OCI-M2 (cell line): ENCODE measurements at regions not wholly inside any gene's neighbourhood (a gene's known extent, or its start where the extent isn't known, plus 50 kb on each side); places are given as distances from the start of the nearest gene placed in this dataset.
"Not testable (repeated sequence)": the region's sequence is repeated elsewhere in the genome, so short reads cannot be mapped to it uniquely, and the experiment has no call there.

Source experiments
- DNase-seq: peaks from one replicate; lab custom pipeline; 2025; ENCODE audit not compliant: unreplicated experiment; lab: John Stamatoyannopoulos, UW

DNA sequence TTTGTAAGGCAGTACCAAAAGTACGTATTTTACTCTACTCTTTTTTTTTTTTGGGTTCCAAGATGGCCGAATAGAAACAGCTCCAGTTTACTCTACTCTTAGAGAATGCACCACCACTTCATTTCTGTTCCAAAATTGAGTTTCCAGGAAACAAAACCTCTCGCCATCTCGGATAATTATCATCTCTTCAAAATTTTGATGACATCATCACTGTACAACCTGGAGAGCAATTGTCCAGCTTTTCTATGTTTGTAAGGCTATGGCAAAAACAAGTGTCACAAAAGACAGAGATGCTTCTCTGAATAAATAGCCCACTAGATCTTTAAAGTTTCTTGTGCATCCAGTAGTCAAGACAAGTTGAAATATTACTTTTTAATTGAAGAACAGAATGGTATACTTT lies 1631.9 kb upstream of the CDH6 start:
- no peak for DNase-seq

DNA sequence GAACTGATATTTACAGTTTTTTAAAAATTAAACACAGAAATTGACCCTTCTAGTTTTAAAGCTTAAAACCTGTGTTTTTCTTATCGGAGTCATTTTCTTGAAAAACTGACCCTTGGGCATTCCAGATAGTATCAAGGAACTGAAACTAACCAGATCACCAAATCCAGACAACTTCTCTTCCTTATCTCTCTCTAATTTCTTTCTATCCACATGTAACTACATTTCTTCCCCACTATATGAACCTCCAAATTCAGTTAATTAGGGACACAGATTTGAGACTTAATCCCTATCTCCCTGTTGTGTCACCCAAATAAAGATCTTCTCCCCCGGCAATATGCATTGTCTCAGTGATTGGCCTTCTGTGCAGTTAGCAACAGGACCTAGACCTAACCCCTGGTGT lies 1643.0 kb upstream of the CDH6 start:
- no peak for DNase-seq

DNA sequence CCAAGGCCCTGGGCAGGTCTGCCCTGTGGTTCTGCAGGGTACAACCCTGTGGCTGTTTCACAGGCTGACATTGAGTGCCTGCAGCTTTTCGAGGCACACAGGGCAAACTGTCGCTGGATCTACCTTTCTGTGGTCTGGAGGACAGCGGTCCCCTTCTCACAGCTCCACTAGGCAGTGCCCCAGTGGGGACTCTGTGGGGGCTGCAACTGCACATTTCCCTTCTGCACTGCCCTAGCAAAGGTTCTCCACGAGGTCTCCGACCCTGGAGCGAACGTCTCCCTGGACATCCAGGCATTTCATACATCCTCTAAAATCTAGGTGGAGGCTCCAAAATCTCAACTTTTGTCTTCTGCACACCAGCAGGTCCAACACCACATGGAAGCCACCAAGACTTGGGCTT lies 1645.2 kb upstream of the CDH6 start:
- DNase-seq = no peak

DNA sequence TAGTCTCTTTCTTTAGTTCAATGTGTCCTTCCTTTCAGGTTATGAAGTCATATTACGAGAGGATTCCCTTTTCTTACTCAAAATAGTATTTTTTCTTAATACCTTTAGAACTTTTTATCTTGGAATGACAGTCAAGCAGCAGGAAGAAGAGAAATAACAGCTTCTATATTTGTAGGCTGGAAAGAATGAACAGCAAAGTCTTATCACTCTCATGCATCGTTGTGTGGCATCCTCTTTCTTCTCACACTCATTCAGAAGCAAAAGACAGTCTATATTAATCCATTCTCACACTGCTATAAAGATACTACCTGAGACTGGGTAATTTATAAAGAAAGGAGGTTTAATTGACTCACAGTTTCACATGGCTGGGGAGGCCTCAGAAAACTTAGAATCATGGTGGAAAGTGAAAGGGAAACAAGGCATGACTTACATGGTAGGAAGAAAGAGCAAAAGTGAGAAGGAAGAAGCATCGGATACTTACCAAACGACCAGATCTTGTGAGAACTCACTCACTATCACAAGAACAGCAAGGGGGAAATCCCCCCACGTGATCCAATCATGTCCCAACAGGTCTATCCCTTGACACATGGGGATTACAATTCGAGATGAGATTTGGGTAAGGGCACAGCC lies 1646.1 kb upstream of the CDH6 start:
- DNase-seq = peak; percentile 37

DNA sequence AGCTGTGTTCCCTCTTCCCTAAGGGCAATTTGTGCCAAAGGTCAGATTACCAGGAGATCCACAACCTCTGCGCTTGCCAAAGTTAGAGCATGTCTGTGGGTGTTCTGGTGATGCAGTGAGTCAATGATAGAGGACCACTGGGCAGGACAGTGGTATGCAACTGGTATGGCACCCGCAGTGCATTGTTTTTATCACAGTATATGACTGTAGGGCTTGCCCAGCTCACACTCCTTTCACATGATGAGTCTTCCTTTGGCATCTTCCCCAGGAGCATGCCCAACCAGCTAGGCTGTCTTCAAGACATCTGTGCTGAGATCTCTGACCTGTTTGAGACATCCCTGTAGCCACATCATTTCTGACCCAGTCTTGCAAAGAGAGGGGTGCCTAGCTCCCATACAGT lies 1650.0 kb upstream of the CDH6 start:
- DNase-seq = no peak

DNA sequence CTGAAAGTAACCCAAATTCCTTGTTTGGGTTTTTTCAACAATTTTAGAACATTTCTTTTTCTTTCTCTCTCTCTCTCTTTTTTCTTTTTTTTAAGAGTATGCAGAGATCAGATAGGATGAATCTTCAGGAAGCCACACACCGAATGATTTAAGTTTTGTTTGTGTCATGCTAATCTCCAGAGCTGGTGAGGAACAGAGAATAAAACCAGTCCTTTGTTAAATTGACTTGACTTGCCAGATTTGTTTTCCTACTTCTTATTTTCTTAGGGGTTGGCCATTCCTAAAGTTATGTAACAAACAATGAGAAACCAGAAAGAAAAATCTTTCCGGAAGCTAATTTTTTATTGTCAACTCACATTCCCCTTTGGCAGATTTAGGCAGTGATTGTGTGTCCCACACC lies 1669.3 kb upstream of the CDH6 start:
- no peak for DNase-seq

DNA sequence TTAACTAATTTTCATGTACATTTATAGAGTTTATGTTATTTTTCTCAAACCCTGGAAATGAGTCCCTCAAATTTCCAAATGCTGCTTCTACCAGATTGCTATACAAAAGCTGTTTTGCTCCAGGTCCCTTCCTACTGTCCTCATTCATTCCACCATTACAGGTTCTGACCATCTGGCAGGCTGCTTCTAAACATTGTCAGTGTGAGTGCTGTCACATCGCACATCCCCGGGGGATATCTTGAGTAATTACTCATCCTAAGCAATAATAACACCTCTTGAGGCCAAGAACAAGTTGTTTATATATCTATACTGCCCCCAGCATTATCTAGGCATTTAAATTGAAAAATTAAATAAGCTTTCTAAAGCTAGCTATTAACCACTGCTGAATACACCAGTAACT lies 1675.3 kb upstream of the CDH6 start:
- no peak for DNase-seq

DNA sequence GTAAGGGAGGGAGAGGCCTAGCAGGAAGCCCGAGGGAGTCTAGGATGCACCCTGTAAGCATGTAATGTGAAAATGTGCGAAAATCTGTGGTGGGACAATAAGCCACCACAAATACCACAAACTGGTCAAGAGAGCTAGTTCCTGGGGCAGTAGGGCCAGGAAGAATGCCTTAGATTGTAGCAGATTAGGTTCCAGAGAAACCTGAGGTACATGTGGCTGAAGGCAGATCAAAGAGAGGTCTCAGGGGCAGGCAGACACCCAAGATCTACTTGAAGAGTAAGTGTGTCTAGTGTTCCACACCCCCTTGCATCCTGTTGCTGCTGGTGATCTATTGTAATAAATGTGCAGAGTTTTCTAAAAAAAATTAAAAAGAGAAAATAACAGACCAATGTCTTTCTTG lies 1677.3 kb upstream of the CDH6 start:
- DNase-seq = no peak

DNA sequence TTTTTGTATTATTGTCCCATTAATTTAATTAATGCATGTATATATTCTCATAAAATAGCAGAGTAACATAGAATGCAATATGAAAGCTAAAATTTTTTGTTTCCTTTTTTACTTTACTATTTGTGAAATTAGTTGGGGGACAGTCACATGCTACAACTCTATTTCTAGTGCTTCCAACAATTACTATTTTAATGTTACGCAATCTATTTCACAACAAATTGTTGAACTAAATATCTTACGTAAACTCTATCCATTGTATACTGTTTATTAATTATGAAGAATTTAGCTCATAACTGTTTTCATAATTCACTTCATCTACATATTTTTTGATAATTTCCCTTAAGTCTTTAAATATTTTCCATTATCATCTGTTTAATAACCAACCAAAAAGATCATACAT lies 1685.4 kb upstream of the CDH6 start:
- DNase-seq = no peak

DNA sequence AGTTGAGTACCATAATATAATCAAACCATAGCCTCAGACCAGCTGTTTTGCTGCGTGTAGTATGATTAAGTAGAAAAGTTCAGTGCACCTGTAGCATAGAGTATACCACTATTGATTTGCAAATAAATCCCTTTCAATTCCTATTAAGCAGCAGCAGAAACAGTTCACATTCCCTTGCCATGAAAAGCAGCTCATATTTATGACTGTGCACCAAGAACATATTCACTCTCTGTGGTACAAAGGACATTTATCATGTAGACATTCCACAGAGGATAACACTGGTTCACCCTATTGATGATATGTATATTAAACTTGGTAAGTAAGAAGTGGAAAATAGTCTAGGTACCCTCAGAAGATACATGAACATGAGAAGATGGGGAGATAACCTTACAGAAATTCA lies 1689.1 kb upstream of the CDH6 start:
- no peak for DNase-seq

DNA sequence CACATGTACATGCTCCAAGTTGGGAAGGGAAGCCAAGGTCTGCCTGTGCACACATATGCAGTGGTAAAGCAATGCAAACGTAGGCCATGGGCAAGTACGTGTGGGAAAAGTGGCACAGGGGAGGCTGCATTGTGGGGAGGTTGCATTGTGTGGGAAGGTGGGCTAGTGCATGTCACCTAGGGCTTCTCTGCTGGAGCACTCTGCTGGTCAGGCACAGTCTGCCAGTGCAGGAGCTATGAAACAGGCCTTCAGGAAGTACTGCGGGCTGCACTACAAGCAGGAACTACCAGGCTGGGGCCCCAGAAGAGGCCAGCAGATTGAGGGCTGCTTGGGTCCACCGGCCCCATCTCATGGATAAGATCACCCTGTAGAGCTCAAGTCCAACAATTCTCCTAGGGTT lies 1694.6 kb upstream of the CDH6 start:
- no peak for DNase-seq

DNA sequence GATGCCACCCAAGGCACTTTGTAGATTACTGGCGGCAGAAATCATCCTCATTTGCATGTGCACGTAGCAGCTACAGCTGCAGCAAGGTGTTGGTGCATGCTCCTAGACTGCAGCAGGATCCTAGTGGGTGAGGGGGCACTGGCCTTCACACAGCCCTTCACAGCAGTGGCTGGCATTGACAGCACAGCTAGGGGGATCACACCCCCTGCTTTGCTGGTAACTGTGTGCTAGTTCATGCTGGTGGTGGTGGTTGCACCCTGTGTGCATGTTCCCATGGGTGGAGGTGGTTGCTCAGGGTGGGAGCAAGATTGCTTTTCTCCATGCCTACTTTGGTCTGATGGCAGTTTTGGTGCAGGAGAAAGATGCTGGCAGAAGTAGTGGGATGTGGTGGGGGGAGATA lies 1695.1 kb upstream of the CDH6 start:
- no peak for DNase-seq

DNA sequence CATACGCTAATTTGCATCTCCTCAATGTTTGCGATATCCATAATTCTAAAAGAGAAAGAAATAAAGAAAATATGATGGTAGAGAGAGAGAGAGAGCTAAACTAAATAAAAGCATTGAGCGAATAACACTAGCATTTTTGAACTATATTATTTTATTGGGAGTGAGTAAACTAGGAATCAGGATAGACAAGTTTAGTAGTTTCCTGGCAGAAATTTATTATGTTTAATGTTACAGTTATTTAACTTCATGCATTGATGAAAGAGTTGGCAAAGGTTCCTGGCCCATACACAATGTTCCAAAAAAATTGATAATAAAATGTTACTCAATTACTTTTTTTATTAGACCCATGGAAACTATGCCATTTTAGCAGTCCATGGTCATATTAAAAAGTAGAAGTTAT lies 1708.2 kb upstream of the CDH6 start:
- DNase-seq = no peak

DNA sequence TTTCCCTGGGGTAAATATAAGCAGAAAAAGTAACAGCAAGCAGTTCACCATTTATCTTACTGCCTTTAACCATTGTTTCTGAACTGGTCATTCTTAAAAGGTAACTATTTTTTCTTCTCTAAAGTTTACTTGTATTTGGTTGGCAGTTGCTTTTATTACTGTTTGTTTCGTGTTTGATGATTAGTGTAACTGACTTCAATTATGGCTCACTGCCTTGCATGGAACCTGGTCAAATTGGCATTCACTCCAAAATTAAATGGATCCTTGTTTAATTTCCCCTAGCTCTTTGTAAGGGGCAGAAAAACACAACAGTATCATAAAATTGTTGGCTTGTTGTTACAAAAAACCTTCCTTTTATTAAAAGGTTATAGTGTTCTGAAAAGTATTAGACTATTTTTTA lies 1723.9 kb upstream of the CDH6 start:
- DNase-seq = no peak

DNA sequence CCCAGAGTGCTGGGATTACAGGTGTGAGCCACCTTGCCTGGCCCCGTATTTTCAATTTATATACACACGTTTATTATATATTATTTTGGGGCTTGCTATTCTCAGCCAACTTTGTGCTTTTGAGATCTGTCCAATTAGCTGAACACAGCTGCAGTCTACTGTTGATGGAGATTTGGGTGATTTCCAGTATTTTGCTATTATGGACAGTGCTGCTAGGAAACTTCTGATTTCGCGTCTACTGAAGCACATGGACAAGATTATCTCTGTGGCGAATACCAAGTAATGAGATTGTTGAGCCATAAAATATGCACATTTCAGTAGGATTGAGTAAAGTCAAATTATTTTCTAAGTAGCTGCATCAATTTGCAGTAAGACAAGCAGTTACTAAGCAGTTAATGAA lies 1731.2 kb upstream of the CDH6 start:
- no peak for DNase-seq

DNA sequence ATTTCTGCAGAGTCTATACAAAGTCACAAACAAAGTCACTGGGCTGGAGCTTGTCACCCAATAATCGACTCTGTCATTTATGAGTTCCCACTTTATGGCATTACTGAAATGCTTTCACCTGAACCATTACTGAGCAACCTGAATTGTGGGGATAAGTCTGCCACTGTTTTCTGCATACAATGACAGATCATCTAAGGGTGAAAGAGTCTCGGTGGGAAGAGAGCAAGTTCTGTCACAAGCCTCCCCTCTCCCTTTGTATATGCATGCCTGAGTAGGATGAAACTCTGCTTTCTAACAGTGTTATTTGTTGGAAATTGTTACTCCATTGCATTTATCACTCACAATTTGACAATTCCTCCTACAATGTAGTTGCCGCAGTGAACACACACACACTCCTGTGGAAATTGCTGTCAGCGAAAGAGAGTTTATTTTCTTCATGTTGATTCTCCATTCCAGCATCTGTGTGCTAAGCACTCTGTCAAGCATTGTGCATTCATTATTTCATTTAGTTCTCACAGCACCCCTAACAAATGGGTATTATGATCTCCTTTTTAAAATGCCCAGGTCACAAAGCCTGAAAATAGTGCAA lies 1732.4 kb upstream of the CDH6 start:
- DNase-seq = no peak

DNA sequence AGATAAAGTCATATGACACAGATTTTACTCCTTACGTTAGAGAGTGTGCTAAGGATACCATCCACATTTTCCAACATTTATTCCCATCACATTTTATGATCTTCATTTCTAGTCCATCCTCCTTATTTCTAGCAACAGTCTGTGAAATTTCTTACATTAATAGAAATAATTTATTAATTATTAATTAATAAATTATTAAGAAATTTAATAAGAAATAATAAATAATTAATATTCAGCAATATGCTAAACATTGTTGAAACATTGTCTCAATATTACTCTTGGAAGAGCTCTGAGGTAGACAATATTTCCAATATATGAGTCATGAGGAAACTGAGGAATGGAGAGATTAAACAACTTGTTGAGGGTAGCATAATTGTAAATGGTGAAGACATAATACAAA lies 1742.5 kb upstream of the CDH6 start:
- not testable (repeated sequence) for DNase-seq

DNA sequence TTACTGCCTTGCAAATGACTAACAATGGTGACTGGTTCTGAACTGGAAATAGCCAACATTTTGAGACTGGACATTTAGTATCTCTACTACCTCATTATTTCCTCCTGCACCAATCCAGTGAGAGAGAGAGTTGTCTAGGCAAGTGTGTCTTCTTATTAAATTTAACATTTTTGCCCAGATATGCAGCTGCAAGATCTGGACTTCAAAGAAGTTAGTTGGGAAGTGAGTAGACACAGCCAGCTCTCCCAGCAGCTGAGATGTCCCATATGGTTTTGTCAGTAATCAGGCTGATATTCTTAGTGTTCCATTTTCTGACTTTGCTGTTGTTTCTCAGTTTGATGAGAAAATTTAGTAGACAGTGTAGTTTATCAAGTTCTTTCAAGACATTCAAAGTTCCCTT lies 1778.8 kb upstream of the CDH6 start:
- DNase-seq = no peak

DNA sequence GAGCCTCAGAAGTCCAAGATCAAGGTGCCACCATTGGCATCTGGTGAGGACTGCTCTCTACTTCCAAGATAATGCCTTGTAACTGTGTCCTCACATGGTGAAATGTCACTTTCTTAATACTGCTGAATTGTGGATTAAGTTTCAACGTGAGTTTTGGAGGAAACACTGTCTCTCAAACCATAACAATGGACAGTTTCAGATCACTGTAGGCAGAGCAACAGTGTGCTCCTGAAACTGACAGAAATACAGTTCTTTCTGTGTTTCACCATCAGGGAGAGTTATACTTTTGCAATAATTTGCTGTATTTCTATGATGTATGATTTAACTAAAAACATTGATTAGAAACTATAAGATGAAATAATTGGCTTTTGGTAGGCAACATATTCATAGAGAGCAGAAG lies 1780.5 kb upstream of the CDH6 start:
- no peak for DNase-seq

DNA sequence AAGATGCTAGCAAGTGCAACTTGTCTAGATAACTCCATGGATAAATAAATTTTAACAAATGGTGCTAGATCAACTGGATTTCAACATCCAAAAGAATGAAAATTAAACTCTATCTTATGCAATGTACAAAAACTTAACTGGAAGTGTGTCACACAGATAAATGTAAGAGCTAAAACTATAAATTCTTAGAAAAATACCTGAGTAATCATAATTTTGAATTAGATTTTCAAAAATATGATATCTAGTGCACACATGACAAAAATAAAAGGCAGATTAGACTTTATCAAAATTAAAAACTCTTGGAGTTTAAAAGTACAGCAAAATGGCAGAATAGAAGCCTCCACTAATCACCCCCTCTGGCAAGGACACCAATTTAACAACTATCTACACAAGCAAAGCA lies 1791.2 kb upstream of the CDH6 start:
- no peak for DNase-seq

DNA sequence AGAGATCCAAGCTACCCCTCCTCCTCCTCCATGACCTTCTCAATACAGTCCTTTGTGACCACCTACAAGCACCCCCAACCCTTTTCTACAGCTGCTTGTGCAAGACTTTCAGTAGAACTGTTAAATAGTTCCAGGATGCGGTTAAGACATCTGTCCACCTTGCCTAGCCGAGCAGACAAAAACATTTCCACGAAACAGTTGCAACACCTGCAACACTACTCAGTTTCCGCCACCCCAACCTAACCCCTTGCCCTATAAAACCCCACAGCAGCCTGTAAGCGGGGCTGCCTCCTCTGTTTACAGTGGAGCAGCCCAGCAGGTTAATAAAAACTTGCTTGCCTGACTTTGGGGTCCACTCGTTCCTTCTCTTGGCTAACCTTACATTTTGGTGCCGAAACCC lies 1803.5 kb upstream of the CDH6 start:
- no peak for DNase-seq

DNA sequence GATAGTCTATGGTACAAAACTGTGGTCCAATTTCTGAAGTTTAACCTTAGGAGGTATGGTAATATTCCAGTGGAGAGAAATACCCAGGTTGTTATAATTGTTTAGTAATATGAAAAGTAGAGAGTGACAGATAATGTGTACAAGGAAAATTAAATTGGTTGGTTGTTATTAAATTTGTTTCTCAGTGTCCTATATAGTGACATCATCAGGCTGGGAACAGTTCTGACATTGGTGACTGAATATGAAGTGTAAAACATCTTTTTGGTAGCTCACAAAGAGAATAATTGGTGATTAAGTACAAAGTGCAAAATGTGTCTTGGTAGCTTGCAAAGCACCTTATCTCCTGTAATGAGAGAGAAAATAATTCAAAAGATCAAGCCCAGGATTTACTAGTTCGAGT lies 1806.1 kb upstream of the CDH6 start:
- DNase-seq = no peak

DNA sequence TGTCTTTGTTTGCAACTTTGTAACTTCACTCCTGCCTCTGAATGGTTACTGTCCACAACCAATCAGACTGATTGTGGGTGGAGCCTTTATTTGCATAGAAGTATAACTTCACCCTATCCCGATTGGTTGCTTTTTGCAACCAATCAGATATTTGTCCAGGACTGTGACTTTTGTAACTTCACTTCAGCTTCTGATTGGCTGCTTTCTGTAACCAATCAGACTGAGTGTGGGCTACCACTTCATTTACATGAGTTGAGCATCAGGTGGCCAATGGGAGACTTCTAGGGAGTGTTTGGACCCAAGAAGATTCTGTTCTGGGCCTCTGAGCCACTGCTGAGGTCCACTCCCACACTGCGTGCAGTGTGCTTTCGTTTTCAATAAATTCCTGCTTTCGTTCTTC lies 1810.7 kb upstream of the CDH6 start:
- DNase-seq = no peak
